Esophagus muscularis mucosa (tissue), 4 donors: ENCODE measurements at regions not wholly inside any gene's neighbourhood (a gene's known extent, or its start where the extent isn't known, plus 50 kb on each side); places are given as distances from the start of the nearest gene placed in this dataset.

Experiments used
- DNase-seq: peaks from one replicate; pipeline ENCODE4 v3.0.0-alpha.2; 2017; ENCODE audit errors: extremely low spot score
- H3K27ac ChIP-seq, 4 donors: fragments of 200-600 bp; sonication (generic); replicated peaks in 1 of 4; 1 replicate in 3 of 4; 2 replicates in 1 of 4; pipeline ENCODE4 v1.5.1; 2016 to 2019; ENCODE audit warnings: mild to moderate bottlenecking in 1 of 4
- H3K27me3 ChIP-seq, 4 donors: fragments of 200-600 bp; sonication (generic); one replicate each; pipeline versions ENCODE4 v1.5.1 to v1.6.0; 2016 to 2019
- H3K36me3 ChIP-seq, 4 donors: fragments of 200-600 bp; sonication (generic); one replicate each; pipeline ENCODE4 v1.5.1; 2016 to 2019
- H3K4me1 ChIP-seq, 4 donors: fragments of 200-600 bp; sonication (generic); one replicate each; pipeline ENCODE4 v1.5.1; 2016 to 2019
- H3K4me3 ChIP-seq, 4 donors: fragments of 200-600 bp; sonication (generic); 1 replicate in 2 of 4; 2 replicates in 2 of 4; pipeline ENCODE4 v1.5.1; 2016 to 2019; ENCODE audit warnings: mild to moderate bottlenecking in 4 of 4, moderate library complexity in 1 of 4
- H3K9me3 ChIP-seq, 4 donors: fragments of 200-600 bp; sonication (generic); 1 replicate in 3 of 4; 2 replicates in 1 of 4; pipeline ENCODE4 v1.5.1; 2016 to 2019
- EP300 ChIP-seq: sonication (generic); formaldehyde crosslinking; IDR thresholded peaks from one replicate; pipeline ENCODE4 v1.6.1; 2017; ENCODE audit warnings: antibody characterized with exemption
- POLR2A ChIP-seq: fragments of 450-650 bp; IDR thresholded peaks from one replicate; pipeline ENCODE4 v1.6.1; 2017; ENCODE audit warnings: antibody characterized with exemption, moderate library complexity, mild to moderate bottlenecking, low read depth
- POLR2AphosphoS5 ChIP-seq, 2 donors: sonication (generic); formaldehyde crosslinking; IDR thresholded peaks; one replicate each; pipeline ENCODE4 v1.6.1; 2017; ENCODE audit warnings: antibody characterized with exemption in 2 of 2
- WGBS: methylation state at CpG from one replicate; pipeline ENCODE4 v1.1.5; 2018; 5-methylcytosine and 5-hydroxymethylcytosine counted together
- intact Hi-C: fragments of 100-400 bp; cut with DNase I; formaldehyde crosslinking; loops from one replicate; pipeline ENCODE4 v1.15.1; 2023
- TF ChIP-seq, protein P1 (sequence below), 3 experiments: fragments of 200-600 bp in 2 of 3; fragments of 450-650 bp in 1 of 3; sonication (generic) in 2 of 3; IDR thresholded peaks; one replicate each; pipeline ENCODE4 v1.5.1; 2017 to 2019; ENCODE audit warnings: antibody characterized with exemption in 3 of 3, mild to moderate bottlenecking in 2 of 3, moderate library complexity in 1 of 3

DNA sequence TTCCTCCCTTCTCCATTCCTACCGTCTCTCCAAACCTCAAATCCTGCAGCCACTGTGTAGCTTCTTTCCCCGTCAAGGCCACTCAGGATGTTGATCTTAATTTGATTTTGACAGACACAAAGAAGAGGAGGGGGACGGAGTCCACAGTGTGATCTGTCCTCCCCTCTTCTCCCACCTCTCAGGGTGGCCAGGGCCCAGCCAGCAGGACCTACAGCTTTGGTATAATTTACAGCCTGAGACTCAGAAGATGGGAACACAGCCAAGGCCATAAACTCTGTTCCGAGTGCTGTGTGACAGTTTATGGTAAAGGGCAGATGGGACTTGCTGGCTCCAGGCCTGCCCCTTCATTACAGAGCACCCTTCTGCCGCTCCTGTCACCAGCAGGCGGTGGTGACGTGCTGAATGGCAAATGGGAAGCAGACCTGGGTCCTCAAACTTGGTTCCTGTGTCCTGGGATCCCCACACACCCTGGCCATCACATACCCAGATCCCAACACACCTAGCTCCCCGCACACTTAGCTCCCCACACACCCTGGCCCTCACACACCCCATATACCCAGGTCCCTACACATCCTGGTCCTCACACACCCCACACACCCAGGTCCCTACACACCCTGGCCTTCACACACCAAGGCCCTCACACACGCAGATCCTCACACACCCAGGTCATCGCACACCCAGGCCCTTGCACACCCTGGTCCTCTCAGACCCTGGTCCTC, 71.6 kb downstream of the CD2 start:
- H3K27me3 ChIP-seq = no peaks in the 10 kb centered on the region
- intact Hi-C loops = no loop called here
- no peak for DNase-seq
- H3K36me3 ChIP-seq = no peaks in the 10 kb centered on the region
- H3K4me1 ChIP-seq = peaks cover 0 to 4% (median 0%) of the 10 kb centered on the region in 4 donors
- no peak for TF ChIP-seq POLR2AphosphoS5 (IDR thresholded peaks at IDR 0.05)
- TF ChIP-seq EP300 = no peak
- TF ChIP-seq, protein P1, sequence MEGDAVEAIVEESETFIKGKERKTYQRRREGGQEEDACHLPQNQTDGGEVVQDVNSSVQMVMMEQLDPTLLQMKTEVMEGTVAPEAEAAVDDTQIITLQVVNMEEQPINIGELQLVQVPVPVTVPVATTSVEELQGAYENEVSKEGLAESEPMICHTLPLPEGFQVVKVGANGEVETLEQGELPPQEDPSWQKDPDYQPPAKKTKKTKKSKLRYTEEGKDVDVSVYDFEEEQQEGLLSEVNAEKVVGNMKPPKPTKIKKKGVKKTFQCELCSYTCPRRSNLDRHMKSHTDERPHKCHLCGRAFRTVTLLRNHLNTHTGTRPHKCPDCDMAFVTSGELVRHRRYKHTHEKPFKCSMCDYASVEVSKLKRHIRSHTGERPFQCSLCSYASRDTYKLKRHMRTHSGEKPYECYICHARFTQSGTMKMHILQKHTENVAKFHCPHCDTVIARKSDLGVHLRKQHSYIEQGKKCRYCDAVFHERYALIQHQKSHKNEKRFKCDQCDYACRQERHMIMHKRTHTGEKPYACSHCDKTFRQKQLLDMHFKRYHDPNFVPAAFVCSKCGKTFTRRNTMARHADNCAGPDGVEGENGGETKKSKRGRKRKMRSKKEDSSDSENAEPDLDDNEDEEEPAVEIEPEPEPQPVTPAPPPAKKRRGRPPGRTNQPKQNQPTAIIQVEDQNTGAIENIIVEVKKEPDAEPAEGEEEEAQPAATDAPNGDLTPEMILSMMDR (IDR thresholded peaks at IDR 0.05) = no peak
- TF ChIP-seq POLR2A = no peak
- H3K4me3 ChIP-seq = no peak overlapping the region
- no peaks in the 10 kb centered on the region for H3K9me3 ChIP-seq
- 79% methylated on average over 10 of the region's 10 CpGs for WGBS
- H3K27ac ChIP-seq = no peak overlapping the region

DNA sequence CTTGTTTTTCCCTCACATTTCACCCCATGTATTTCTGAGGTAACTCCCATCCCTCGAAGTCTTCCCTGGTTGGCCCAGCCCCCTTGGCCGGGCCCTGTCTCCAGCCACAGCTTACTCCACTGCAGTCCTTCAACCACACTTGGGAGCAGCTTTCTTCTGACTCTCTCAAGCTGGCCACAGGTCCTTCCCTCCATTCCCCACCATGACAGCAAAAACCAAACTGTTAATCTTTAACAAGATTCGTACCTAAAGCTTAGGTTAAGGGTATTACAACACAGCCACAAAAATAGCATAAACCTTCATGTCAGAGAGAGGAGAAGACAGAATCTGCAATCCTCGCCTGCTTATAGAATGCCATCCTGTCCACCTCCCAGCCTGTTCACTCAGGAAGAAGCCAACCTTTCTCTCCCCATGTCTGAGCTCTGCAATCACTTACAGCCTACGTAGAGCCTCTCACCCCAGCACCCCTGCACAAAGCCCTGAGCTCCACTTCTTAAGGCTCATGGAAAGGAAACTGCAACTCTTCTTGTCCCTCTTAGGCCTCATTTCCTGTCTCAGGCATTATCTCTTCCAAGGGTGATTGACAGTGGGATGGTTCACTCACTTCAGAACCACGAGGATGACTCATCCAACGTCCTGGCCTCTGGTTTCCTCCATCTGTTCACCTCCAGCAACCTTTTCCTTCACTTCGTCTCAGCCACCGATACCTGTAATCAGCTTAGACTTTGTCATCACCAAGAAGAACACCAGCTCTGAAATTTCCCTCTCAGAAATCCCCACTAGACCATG, 72.8 kb downstream of the CD2 start:
- Histone ChIP-seq H3K36me3 (no peaks in the 10 kb centered on the region), H3K9me3 (no peaks in the 10 kb centered on the region), H3K4me1 (peaks cover 0 to 4% (median 0%) of the 10 kb centered on the region in 4 donors), H3K27ac (no peak overlapping the region), H3K4me3 (no peak overlapping the region), H3K27me3 (no peaks in the 10 kb centered on the region)
- no peak for DNase-seq
- WGBS = 66% methylated on average over 9 of the region's 9 CpGs
- intact Hi-C loops = no loop called here
- TF ChIP-seq POLR2A = no peak
- no peak for TF ChIP-seq EP300
- no peak for TF ChIP-seq POLR2AphosphoS5 (IDR thresholded peaks at IDR 0.05)
- TF ChIP-seq, protein P1 (IDR thresholded peaks at IDR 0.05) = no peak

DNA sequence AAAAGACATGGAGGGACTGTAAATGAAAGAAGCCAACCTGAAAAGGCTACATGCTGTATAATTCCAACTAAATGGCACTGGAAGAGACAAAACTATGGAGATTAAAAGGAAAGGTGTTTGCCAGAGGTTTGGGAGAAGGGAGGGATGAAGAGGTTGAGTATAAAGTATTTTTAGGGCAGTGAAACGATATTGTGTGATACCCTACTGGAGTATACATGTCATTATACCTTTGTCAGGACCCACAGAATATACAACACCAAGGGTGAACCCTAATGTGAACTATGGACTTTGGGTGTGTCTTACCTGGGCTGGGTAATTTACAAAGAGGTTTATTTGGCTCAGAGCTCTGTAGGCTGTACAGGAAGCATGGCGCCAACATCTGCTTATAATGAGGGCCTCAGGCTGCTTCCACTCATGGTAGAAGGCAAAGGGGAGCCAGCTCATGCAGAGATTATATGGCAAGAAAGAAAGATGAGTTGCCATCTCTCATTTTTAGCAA, 73.4 kb downstream of the CD2 start:
- no peaks in the 10 kb centered on the region for H3K9me3 ChIP-seq
- DNase-seq = no peak
- H3K4me1 ChIP-seq = peaks cover 0 to 4% (median 0%) of the 10 kb centered on the region in 4 donors
- 100% methylated on average over 2 of the region's 2 CpGs for WGBS
- H3K4me3 ChIP-seq = no peak overlapping the region
- TF ChIP-seq POLR2AphosphoS5 (IDR thresholded peaks at IDR 0.05) (no peak), EP300 (no peak), POLR2A (no peak)
- TF ChIP-seq, protein P1 (IDR thresholded peaks at IDR 0.05) = no peak
- H3K27me3 ChIP-seq = no peaks in the 10 kb centered on the region
- intact Hi-C loops = no loop called here
- H3K36me3 ChIP-seq = no peaks in the 10 kb centered on the region
- H3K27ac ChIP-seq = no peak overlapping the region

DNA sequence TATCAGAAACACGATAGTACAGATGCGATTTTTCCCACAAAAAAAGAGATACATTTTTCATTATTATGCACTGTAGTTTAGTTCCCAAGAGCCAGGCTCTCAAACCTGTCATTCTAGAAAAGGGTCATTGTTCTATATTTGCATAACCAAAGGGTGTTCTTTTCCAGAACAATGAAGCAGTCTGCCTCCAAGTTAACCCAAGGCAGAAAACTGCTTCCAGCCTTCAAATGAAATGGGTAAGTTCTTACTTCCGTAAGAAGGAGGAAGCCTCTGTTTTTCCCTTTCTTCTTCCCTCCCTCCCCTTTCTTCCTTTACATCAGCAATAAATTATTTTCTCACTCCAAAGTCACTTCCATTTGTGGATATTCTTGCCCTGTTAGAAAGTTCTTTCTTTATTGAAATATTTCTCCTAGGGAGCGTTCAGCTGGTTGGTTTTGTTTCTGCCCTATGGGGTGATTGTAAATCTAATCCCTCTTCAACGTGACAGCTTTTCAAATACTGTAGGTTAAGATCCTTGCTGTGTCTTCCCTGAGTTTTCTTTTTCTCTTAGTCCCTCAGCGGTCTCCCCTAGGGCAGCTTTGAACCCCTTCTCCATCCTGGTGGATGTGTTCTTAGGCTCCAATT, 77.3 kb upstream of the PTGFRN start:
- no peak for TF ChIP-seq POLR2A
- TF ChIP-seq POLR2AphosphoS5 (IDR thresholded peaks at IDR 0.05) = no peak
- TF ChIP-seq EP300 = no peak
- H3K4me3 ChIP-seq = no peak overlapping the region
- H3K36me3 ChIP-seq = no peaks in the 10 kb centered on the region
- intact Hi-C loops = no loop called here
- no peak for DNase-seq
- H3K9me3 ChIP-seq = no peaks in the 10 kb centered on the region
- WGBS = 75% methylated on average over 6 of the region's 6 CpGs
- H3K4me1 ChIP-seq = no peaks in the 10 kb centered on the region
- H3K27me3 ChIP-seq = no peaks in the 10 kb centered on the region
- H3K27ac ChIP-seq = no peak overlapping the region

DNA sequence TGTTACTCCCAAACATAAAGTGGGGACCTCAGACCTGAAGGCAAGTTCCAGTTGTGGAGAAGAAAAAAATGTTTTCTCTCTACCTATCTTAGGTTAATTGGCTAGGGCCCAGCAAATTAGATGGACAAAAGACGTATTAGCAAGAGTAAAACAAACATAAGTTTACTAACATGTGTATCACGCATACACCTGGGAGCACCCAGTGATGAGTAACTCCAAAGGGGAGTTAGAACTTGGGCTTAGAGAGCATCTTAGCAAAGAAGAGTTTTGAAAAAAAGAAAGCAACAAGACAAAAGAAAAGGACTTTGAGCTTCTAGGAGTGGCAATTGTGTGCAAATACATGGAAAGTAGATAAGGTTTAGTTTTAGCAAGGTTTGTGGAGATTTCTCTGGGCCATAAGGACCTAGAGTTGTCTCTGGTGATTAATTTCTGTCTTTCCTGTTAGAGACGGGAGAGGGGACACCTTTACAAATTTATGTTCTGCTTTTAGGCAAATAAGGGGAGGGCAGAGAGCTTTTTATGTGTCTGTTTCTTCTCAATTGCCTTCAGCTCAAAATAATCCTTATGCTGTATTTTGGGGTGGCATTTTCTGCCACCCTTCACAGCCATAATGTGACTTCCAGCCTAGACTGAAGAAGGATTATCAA, 76.7 kb upstream of the PTGFRN start:
- H3K9me3 ChIP-seq = no peaks in the 10 kb centered on the region
- TF ChIP-seq, protein P1 (IDR thresholded peaks at IDR 0.05) = no peak
- TF ChIP-seq POLR2AphosphoS5 (IDR thresholded peaks at IDR 0.05) (no peak), EP300 (no peak), POLR2A (no peak)
- no peaks in the 10 kb centered on the region for H3K36me3 ChIP-seq
- H3K4me3 ChIP-seq = no peak overlapping the region
- no peaks in the 10 kb centered on the region for H3K4me1 ChIP-seq
- DNase-seq = no peak
- H3K27me3 ChIP-seq = no peaks in the 10 kb centered on the region
- H3K27ac ChIP-seq = no peak overlapping the region
- intact Hi-C loops = no loop called here
- WGBS = 67% methylated on average over 3 of the region's 3 CpGs
